Peyer's patch (tissue), 4 donors: ENCODE measurements at regions not wholly inside any gene's neighbourhood (a gene's known extent, or its start where the extent isn't known, plus 50 kb on each side); places are given as distances from the start of the nearest gene placed in this dataset.

Experiments
- DNase-seq, 3 donors: peaks; one replicate each; pipeline ENCODE4 v3.0.0-alpha.2; 2017 to 2019
- H3K27ac ChIP-seq, 4 donors: fragments of 200-600 bp; sonication (generic); one replicate each; pipeline ENCODE4 v1.5.1; 2016 to 2019
- H3K27me3 ChIP-seq, 2 donors: fragments of 200-600 bp; sonication (generic); one replicate each; pipeline ENCODE4 v1.5.1; 2019
- H3K36me3 ChIP-seq, 3 donors: fragments of 200-600 bp; sonication (generic); one replicate each; pipeline ENCODE4 v1.5.1; 2016 to 2019
- H3K4me1 ChIP-seq, 4 donors: fragments of 200-600 bp; sonication (generic); one replicate each; pipeline ENCODE4 v1.5.1; 2016 to 2019
- H3K4me3 ChIP-seq, 4 donors: fragments of 200-600 bp; sonication (generic); 1 replicate in 3 of 4; 2 replicates in 1 of 4; pipeline ENCODE4 v1.5.1; 2016 to 2019; ENCODE audit warnings: mild to moderate bottlenecking in 1 of 4
- H3K9me3 ChIP-seq, 4 donors: fragments of 200-600 bp; sonication (generic); one replicate each; pipeline ENCODE4 v1.5.1; 2016 to 2019; ENCODE audit warnings: mild to moderate bottlenecking in 1 of 4
- POLR2A ChIP-seq, 2 donors: fragments of 450-650 bp; IDR thresholded peaks; one replicate each; pipeline ENCODE4 v1.5.1; 2017; ENCODE audit warnings: antibody characterized with exemption in 2 of 2, mild to moderate bottlenecking in 2 of 2, moderate library complexity in 2 of 2
- TF ChIP-seq, protein P1 (sequence below), 6 experiments: fragments of 450-650 bp in 4 of 6; fragments of 200-600 bp in 2 of 6; sonication (generic) in 1 of 6; IDR thresholded peaks; one replicate each; pipeline ENCODE4 v1.5.1; 2017 to 2019; ENCODE audit warnings: antibody characterized with exemption in 6 of 6, mild to moderate bottlenecking in 3 of 6, moderate library complexity in 1 of 6

DNA sequence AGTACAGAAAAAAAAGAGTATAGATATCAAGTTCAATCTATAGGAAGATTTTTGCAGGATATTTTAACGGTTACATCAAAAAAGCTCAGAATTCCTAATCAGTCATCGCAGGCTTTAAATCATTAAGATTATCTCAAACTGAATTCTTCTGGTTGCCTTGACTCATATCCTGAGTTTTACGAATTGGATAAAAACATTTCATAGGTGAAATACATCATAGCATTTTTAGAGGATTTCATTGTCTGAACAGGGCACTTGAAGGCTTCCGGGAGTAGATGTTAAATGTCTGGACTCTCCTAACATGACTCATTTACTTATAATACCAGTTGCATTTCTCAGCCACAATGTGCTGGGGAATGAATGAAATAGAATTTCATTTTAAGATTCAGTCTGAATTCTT is 2216.6 kb upstream of the RAG2 start:
- Histone ChIP-seq H3K36me3 (no peaks in the 10 kb centered on the region), H3K4me3 (no peak overlapping the region), H3K9me3 (no peaks in the 10 kb centered on the region), H3K4me1 (no peaks in the 10 kb centered on the region), H3K27me3 (no peaks in the 10 kb centered on the region), H3K27ac (no peak overlapping the region)
- TF ChIP-seq, protein P1, sequence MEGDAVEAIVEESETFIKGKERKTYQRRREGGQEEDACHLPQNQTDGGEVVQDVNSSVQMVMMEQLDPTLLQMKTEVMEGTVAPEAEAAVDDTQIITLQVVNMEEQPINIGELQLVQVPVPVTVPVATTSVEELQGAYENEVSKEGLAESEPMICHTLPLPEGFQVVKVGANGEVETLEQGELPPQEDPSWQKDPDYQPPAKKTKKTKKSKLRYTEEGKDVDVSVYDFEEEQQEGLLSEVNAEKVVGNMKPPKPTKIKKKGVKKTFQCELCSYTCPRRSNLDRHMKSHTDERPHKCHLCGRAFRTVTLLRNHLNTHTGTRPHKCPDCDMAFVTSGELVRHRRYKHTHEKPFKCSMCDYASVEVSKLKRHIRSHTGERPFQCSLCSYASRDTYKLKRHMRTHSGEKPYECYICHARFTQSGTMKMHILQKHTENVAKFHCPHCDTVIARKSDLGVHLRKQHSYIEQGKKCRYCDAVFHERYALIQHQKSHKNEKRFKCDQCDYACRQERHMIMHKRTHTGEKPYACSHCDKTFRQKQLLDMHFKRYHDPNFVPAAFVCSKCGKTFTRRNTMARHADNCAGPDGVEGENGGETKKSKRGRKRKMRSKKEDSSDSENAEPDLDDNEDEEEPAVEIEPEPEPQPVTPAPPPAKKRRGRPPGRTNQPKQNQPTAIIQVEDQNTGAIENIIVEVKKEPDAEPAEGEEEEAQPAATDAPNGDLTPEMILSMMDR (IDR thresholded peaks at IDR 0.05): no peak
- no peak for TF ChIP-seq POLR2A (IDR thresholded peaks at IDR 0.05)
- no peak for DNase-seq

DNA sequence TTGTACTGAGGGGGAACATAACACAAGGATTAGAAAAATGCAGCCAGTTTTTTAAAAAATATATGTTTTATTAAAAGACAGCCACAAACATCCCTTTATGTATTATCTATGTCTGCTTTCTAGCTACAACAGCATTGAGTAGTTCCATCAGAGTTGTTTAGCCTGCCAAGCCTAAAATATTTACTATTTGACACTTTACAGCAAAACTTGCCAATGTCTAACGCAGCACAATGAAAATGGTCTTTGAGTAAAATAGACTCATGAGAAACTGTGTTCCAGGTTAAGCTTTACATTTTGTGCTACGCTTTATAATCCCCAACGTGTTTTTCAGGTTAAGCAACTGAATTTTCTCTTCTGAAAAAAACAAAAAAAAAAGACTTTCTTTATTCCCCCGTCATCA is 2211.5 kb upstream of the RAG2 start:
- H3K4me3 ChIP-seq: no peak overlapping the region
- H3K4me1 ChIP-seq: no peaks in the 10 kb centered on the region
- TF ChIP-seq, protein P1 (IDR thresholded peaks at IDR 0.05): no peak
- no peak for TF ChIP-seq POLR2A (IDR thresholded peaks at IDR 0.05)
- no peaks in the 10 kb centered on the region for H3K9me3 ChIP-seq
- no peak overlapping the region for H3K27ac ChIP-seq
- H3K36me3 ChIP-seq: no peaks in the 10 kb centered on the region
- no peaks in the 10 kb centered on the region for H3K27me3 ChIP-seq
- no peak for DNase-seq

DNA sequence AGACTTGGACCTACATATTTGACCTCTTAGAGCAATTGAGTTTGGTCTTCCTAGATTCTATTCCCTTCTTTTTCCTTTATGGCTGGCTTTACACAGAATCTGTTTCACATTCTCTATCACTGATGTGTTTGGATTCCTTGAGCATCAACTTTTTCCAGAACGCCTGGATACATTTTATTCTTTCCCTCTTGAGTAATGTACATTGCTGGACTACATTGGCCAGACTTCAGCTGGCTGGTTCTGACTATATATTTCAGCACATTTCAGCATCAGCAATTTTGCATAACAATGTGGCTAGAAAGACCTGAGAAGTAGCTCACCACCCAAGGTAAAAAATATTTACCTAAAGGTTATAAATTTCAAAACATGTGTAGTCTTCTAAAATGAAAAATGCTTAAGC is 2198.2 kb upstream of the RAG2 start:
- TF ChIP-seq POLR2A (IDR thresholded peaks at IDR 0.05): no peak
- TF ChIP-seq, protein P1 (IDR thresholded peaks at IDR 0.05): no peak
- no peaks in the 10 kb centered on the region for H3K36me3 ChIP-seq
- H3K4me1 ChIP-seq: no peaks in the 10 kb centered on the region
- no peak overlapping the region for H3K4me3 ChIP-seq
- H3K9me3 ChIP-seq: no peaks in the 10 kb centered on the region
- H3K27me3 ChIP-seq: no peaks in the 10 kb centered on the region
- no peak overlapping the region for H3K27ac ChIP-seq
- no peak for DNase-seq

DNA sequence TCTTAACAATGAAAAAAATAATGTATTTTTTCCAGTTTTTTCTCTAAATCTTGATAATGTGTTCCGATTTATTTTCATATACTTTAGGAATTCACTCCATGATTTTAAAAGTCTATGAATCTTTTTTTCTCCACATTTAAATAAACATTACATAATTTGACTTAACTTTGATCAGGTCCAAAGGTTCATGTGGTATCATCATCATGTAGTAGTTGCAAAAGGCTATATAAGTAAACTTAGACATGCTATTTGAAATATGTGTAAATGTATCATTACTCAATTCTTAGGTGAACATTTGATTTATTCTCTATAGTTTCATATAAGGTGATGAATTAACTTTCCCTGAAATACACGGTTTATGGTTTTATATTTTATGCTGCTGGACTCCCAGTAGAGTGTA is 2197.0 kb upstream of the RAG2 start:
- H3K36me3 ChIP-seq: no peaks in the 10 kb centered on the region
- no peaks in the 10 kb centered on the region for H3K4me1 ChIP-seq
- H3K9me3 ChIP-seq: no peaks in the 10 kb centered on the region
- H3K27ac ChIP-seq: no peak overlapping the region
- DNase-seq: no peak
- TF ChIP-seq POLR2A (IDR thresholded peaks at IDR 0.05): no peak
- TF ChIP-seq, protein P1 (IDR thresholded peaks at IDR 0.05): no peak
- no peak overlapping the region for H3K4me3 ChIP-seq
- H3K27me3 ChIP-seq: no peaks in the 10 kb centered on the region

DNA sequence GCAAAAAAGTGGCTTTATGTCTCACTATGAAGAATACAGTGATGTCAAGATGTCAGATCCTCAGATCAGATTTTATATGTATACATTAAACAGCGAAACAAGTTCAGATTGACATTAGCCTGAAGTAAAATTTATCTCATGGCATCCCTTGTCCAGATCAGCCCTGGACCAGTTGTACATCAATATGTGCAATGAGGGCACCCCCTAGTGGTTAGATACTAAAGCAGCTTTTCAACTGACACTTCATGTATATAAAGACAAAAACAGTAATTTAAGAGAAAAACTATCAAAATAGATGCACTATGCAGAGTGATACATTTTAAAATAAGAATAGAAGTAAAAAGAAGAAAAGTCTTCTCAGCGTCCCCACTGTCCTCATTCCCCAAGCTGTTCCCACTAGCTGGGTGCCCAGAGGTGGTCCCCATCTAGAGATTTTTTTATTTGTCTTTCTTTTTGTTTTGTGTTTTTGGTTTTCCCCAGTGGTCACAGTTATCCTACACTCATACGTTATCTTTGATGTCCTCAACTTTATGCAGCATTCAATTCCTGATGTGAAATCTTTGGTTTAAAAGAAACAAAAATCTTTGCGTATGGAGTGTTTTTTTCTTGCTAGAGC is 2193.4 kb upstream of the RAG2 start:
- Histone ChIP-seq H3K36me3 (no peaks in the 10 kb centered on the region), H3K27me3 (no peaks in the 10 kb centered on the region), H3K27ac (no peak overlapping the region), H3K4me1 (no peaks in the 10 kb centered on the region), H3K9me3 (no peaks in the 10 kb centered on the region), H3K4me3 (no peak overlapping the region)
- peak in 1 of 3 donors; percentile 49 for DNase-seq
- TF ChIP-seq, protein P1 (IDR thresholded peaks at IDR 0.05): peak in 5 of 6 experiments; percentile 45 to 72 (median 64)
- TF ChIP-seq POLR2A (IDR thresholded peaks at IDR 0.05): no peak

DNA sequence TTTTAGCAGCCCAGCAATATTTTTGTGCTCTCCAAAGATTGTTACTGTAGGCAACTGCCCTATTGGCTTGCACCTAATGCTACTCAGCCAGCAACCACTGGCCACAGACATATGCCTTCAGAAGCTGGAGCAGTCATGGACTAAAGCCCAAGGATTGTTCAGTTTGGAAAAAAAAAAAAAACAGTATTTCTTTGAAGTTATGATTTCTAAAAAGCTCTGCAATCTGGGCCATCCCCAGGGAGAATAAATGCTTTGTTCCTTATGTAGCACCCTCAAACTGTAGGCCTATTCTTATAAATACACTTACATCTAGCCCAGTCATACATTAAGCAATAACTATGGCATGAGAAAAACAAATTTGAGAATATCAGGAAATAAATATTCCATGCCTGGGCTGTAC is 2190.5 kb upstream of the RAG2 start:
- no peak for TF ChIP-seq POLR2A (IDR thresholded peaks at IDR 0.05)
- TF ChIP-seq, protein P1 (IDR thresholded peaks at IDR 0.05): no peak
- Histone ChIP-seq H3K4me1 (no peaks in the 10 kb centered on the region), H3K27ac (no peak overlapping the region), H3K36me3 (no peaks in the 10 kb centered on the region), H3K9me3 (no peaks in the 10 kb centered on the region), H3K27me3 (no peaks in the 10 kb centered on the region), H3K4me3 (no peak overlapping the region)
- DNase-seq: no peak
